ENCODE measurements at regions not wholly inside any gene's neighbourhood (a gene's known extent, or its start where the extent isn't known, plus 50 kb on each side); places are given as distances from the start of the nearest gene placed in this dataset.
A peak's percentile ranks its signal among the peaks of the same experiment; 100 is the strongest.

DNA sequence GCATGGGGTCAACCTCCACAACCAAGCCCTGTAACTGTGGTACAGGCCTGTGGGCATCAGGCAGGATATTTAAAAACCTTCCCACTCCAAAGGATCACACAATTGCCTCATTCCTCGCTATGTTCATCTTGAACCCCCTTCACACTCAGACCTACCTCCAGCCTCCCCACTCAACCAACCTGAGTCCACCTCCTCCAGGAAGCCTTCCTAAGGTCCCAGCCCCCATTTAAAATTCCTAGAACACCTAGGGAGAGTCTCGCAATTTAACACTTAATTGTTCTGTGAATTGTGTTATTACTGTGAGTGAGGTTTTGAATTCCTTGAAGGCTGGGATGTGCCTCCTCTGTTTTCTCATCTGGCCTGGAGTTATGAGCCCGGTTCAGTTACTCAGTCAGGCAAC, 93.1 kb upstream of the SMNDC1 start:
- TF ChIP-seq, protein P1, sequence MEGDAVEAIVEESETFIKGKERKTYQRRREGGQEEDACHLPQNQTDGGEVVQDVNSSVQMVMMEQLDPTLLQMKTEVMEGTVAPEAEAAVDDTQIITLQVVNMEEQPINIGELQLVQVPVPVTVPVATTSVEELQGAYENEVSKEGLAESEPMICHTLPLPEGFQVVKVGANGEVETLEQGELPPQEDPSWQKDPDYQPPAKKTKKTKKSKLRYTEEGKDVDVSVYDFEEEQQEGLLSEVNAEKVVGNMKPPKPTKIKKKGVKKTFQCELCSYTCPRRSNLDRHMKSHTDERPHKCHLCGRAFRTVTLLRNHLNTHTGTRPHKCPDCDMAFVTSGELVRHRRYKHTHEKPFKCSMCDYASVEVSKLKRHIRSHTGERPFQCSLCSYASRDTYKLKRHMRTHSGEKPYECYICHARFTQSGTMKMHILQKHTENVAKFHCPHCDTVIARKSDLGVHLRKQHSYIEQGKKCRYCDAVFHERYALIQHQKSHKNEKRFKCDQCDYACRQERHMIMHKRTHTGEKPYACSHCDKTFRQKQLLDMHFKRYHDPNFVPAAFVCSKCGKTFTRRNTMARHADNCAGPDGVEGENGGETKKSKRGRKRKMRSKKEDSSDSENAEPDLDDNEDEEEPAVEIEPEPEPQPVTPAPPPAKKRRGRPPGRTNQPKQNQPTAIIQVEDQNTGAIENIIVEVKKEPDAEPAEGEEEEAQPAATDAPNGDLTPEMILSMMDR (IDR thresholded peaks at IDR 0.05) = no peak
- DNase-seq (ENCODE audit: low spot score) (no peak), ATAC-seq (ENCODE audit: low FRiP score) (no peak)

DNA sequence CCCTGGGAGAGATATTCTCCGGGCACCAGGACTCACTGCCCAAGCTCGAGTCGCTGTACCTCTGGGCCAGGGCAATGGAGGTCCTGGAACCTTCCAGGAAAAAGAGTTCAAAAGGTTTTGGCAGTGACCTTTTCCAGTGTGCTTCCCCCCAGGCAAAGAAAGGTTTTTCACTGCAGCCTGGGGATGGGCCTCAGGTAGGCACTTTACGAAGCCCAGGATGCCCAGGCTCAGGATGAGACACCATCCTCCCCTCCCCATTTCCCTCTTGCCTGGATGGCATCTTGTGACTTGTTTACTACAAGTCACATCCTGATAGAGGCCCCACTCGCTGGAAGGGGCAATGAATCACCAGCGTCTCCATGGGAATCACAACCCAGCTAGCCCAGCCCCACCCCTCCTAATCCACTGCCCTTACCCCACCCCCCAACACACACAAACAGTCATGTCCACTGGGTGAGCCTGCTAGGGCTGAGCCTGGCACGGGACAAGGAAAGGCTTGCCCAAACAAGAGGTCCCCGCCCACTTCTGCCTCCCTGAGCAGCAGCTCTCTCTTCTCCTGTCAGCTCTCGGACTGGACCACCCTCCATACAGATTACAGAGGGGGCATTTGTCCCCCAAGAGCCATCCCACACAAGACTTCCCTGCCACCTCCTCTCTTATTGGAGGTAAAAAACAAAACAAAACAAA, 93.8 kb upstream of the SMNDC1 start:
- ATAC-seq (ENCODE audit: low FRiP score) (peak; percentile 80), DNase-seq (ENCODE audit: low spot score) (peak; percentile 48)
- TF ChIP-seq, protein P1 (IDR thresholded peaks at IDR 0.05) = no peak

DNA sequence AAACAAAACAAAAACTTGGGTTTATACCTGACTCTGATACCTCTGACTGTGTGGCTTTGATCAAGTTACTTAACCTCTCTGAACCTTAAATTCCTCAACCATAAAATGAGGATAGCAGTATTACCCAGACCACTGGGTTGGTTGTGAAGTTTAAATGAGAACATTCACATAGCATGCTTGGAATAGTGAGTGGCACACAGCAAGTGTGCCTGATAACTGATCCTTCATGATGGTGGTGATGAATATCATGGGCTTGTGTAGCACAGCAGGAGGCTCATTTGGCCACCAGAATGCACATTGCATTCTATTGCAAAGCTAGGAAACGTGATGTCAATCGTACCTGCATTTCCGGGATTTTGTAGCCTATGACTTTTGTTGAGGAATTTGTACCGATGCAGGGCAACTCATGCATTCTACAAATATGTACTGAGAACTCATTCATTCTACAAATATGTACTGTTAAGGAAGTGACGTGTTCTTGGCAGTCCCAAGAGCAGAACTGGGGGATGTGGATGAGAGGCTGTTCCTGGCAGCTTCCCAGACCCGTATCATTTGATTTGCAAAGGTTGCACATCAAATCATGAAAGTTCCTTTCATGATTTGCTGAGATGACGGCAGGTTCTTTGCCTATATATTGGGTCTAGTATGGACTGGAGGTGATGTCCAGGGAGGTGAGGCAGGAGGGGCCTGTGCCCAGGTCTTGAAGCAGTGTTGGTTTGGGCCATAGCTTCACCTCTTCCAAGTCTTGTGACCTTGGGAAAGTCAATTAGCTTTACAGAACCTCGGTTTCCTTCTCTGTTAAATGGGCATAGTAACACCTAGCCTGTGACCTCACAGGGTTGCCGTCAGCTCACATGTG, 94.6 kb upstream of the SMNDC1 start:
- DNase-seq (ENCODE audit: low spot score) (no peak), ATAC-seq (ENCODE audit: low FRiP score) (peak; percentile 75)
- TF ChIP-seq, protein P1 (IDR thresholded peaks at IDR 0.05) = no peak

DNA sequence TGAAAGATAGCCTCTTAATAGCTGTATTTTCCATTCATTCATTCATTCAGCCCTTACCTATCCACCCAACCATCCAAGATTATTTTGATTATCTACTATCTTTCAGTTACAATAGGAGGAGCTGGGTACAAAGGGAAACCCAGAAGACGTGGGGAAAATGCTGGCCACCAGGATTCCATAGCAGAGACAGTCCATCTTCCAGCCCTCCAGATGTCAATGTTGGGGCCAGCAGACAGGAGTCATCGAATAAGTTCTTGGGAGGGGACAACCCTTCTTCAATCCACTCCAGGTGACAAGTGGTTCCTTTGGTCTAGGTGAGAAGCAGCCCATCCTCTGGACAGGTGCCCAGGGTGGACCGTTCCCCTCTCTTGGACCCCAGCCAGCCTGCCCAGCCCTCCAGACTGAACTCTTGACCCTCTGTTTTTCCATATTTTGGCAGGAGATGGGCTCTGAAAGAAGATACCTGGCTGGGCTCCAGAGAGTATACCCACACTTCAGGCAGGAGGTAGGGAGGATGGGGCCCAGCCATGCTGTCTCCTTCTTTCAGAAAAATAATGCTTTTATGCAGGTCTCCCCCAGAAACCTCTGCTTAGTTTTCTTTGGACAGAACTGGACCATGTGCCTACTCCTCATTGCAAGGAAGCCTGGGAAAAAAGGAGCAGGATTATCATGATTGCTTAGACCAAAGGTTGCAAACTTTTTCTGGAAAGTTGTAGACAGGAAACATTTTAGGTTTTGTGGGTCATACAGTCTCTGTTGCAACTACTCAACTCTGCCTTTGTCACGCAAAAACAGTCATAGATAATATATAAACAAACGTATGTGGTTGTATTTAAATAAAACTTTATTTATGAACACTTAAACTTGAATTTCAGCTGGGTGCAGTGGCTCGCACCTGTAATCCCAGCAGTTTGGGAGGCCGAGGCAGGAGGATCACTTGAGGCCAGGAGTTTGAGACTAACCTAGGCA, 95.5 kb upstream of the SMNDC1 start:
- ATAC-seq (ENCODE audit: low FRiP score) (no peak), DNase-seq (ENCODE audit: low spot score) (no peak)
- TF ChIP-seq, protein P1 (IDR thresholded peaks at IDR 0.05) = no peak

DNA sequence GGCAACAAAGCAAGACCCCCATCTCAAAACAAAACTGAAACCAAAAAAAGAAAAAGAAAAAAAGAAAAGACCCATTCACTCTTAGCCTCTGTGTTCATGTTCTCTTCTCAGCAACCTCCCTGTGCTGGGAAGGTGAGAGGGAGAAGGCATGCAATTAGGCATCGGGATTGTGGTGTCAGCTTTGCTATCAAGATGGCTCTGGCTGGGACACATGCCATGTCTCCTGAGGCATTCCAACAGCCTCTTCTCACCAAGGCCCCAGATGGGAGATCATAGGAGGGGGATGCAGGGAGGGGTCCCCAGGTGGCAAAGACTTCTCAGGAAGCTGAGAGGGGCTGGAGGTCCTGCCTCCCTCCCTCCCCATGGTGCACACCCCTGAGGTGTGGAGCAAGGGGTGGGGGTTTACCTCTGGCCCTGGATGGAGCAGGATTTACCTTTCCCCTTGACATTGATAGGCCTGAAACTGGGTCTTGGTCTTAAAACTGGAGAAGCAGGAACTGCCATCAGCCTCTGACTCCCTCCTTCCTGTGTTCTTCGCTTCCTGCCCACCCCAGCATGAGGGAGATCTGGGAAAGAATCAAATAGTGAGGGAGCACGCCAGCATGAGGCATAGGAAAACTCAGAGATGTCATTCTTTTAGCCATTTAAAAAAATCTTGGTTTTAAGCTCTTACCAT, 96.2 kb upstream of the DUSP5 start:
- TF ChIP-seq, protein P1 (IDR thresholded peaks at IDR 0.05) = no peak
- ATAC-seq (ENCODE audit: low FRiP score) (no peak), DNase-seq (ENCODE audit: low spot score) (no peak)

DNA sequence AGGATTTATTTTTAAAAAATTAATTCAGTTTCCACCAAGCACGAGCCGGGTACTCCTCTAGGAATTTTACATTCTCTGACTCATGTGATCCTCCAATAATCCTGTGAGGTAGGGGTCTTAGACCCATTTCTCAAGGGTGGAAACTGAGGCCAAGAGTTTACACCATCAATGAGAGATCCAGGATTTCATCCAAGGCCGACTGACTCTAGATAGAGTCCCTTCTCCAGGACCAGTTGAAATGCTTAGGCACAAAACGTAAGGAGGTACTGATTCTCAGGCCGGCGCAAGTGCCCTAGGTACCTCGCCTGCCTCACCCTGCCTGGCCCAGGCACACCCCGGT, 95.7 kb upstream of the DUSP5 start:
- no peak for DNase-seq (ENCODE audit: low spot score)
- ATAC-seq (ENCODE audit: low FRiP score) = no peak
- TF ChIP-seq, protein P1 (IDR thresholded peaks at IDR 0.05) = no peak
